GM12865 (cell line): ENCODE measurements at regions not wholly inside any gene's neighbourhood (a gene's known extent, or its start where the extent isn't known, plus 50 kb on each side); places are given as distances from the start of the nearest gene placed in this dataset.
A peak's percentile ranks its signal among the peaks of the same experiment; 100 is the strongest.

Source experiments
- DNase-seq: peaks from one replicate; pipeline ENCODE4 v3.0.0; 2010; ENCODE audit warnings: low read depth
- H3K4me3 ChIP-seq: 2 replicates; pipeline ENCODE4 v1.5.1; 2011; ENCODE audit warnings: mild to moderate bottlenecking, low read depth, low read length, control low read depth
- TF ChIP-seq, protein P1 (sequence below): IDR thresholded peaks from 2 replicates; pipeline ENCODE4 v1.5.1; 2011; ENCODE audit warnings: low read length, control low read depth, low read depth, inconsistent platforms; ENCODE audit not compliant: insufficient read depth; ENCODE audit errors: missing control alignments

DNA sequence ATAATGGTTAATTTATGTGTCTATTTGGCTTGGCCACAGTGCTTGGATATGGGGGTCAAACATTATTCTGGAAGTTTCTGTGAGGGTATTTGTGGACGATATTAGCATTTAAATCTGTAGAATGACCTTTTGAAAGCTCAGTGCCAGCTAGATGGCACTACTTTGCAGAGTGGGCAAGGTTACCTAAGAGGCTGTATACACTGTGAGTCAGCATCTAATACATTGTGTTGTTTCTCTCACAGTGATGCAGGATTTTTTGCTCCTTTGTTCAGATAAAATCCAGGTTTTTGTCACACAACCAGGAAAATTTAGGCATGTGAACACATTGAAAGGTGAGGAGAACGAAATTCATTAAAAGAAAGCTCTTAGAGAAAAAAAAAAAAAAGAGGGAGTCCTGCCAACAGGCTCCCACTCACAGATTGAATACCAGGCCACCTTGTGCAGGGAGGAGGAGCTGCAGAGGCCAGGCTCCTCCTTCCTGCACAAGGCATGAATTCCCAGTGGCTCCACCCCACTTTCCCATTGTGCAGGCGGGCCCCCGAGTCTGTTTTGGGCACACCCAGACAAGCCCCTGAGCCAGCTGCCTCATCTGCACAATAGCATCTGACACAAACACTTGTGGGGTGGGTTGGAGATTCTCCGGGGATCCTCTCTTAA, 551.0 kb upstream of the ATXN8OS start:
- no peak for DNase-seq
- TF ChIP-seq, protein P1, sequence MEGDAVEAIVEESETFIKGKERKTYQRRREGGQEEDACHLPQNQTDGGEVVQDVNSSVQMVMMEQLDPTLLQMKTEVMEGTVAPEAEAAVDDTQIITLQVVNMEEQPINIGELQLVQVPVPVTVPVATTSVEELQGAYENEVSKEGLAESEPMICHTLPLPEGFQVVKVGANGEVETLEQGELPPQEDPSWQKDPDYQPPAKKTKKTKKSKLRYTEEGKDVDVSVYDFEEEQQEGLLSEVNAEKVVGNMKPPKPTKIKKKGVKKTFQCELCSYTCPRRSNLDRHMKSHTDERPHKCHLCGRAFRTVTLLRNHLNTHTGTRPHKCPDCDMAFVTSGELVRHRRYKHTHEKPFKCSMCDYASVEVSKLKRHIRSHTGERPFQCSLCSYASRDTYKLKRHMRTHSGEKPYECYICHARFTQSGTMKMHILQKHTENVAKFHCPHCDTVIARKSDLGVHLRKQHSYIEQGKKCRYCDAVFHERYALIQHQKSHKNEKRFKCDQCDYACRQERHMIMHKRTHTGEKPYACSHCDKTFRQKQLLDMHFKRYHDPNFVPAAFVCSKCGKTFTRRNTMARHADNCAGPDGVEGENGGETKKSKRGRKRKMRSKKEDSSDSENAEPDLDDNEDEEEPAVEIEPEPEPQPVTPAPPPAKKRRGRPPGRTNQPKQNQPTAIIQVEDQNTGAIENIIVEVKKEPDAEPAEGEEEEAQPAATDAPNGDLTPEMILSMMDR: no peak
- no peak overlapping the region for H3K4me3 ChIP-seq

DNA sequence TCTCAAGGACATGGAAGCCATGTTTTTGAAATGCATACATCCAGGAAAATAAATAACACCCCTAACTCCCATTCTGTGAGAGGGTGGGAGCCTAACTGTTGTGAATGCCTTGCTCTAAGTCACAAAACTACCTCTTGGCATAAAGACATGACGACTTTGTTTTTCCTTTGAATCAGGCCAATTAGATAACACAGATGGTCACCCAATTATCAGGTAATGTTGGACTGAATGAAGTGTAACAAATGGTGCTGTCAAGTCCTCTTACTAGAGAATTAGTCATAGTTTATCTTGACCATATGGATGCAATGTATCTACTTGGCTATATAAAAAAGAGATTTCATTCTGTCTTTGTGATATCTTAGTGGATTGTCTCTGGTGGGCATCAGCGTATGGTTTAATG, 553.6 kb upstream of the ATXN8OS start:
- TF ChIP-seq, protein P1: no peak
- H3K4me3 ChIP-seq: no peak overlapping the region
- DNase-seq: no peak

DNA sequence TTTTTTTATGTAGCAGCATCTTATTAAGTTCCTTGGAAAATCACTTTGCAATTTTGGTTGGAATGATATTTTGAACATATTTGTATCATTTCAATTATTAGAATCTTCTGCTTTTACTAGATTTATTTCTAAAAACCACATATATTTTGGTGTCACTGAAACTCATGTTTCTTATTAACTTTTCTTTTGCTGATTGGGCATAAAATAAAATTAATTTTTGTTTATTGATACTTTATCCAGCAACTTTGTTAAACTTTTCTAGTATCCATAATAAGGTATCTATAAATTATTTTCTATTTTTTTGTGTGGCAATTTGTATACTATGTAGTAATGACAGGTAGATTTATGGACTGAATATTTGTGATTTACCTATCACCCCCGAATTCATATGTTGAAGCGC, 556.4 kb upstream of the ATXN8OS start:
- DNase-seq: no peak

DNA sequence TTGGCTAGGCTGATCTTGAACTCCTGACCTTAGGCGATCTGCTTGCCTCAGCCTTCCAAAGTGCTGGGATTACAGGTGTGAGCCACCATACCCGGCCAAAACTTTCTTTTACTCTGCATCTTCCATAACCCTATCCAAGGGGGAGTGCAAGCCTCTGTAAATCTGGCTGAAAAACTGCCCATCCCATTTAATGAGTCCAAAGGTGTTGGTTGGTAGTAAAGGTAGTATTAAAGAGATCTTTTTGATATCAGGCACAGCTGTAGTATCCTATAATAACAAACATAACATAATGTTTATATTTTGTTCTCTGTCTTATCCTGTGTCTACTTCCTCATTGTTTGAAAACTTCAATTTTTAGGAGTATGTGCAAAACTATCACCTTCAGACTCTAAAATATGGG, 559.8 kb upstream of the ATXN8OS start:
- TF ChIP-seq, protein P1: no peak
- H3K4me3 ChIP-seq: no peak overlapping the region
- DNase-seq: no peak

More for the DNA sequence above, 556.4 kb upstream of the ATXN8OS start:
- TF ChIP-seq, protein P1: no peak
- no peak overlapping the region for H3K4me3 ChIP-seq

DNA sequence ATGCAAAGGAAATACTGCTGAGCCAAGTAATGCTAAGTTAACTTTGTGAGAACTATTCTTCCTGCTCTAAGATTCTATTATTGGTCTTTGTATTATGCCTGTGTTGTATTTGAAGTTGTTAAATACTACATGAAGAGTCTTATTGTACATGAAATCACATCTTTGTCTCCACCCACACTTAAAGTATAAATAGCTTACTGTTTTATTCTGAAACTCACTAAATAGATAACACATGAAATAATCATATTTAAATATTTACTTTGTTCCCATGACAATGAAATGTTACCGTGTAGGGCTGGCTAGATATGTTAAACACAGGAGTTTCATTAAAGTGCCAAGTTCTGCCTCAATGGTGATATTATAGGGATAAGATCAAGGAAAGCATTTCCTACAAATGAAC, 562.1 kb upstream of the ATXN8OS start:
- no peak for DNase-seq
- no peak overlapping the region for H3K4me3 ChIP-seq
- TF ChIP-seq, protein P1: no peak

DNA sequence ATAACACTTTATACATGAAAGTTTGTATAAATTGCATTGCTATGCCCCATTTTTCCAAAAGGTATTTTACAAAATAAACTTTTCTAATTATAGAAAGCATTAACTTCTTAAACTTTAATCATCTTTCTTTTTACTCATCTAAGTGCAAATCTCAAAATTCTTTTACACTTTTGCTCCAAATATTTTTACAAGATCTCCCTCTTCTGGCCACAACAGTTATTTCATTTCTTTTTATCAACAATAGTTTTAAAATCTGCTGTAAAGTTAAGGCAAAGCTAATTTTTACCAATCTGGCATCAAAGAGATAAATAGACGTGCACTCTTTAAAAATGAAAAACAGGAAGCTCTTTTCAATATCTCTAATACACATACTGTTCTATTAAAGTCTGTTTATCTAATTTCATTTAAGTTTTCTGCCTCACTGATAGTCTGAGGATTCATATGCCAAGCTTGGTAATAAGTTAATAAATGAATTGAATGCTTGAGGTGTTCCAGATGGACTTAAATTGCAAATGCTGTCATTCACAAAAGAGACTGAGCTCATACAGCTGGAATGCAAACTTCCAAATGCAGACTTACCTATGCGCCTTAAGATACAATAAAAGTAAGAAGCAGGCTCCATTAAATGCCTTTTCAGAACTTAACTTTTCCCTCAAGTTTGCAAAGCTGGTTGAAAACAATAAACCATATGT, 583.0 kb upstream of the ATXN8OS start:
- H3K4me3 ChIP-seq: no peak overlapping the region
- TF ChIP-seq, protein P1: peak; percentile 2
- no peak for DNase-seq
